ENCODE measurements at regions not wholly inside any gene's neighbourhood (a gene's known extent, or its start where the extent isn't known, plus 50 kb on each side); places are given as distances from the start of the nearest gene placed in this dataset.

DNA sequence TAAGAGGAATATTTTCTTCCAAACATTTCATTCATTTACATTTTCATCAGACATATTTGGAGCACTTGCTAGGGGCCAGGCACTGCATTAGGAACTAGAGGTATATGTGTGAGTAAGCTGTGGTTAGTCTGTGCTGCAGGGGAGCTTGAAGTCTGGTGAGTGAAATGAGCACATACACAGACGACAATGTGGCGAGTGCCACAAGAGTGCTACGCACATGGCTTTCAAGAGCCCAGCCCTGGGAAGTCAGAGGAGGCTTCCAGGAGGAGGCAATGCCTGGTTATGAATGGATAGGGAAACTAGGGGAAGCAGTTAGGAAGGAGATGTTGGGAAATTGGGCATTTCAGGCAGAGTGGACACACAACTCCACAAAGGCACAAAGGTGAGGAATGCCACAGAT lies 171.8 kb downstream of the IER5 start:
- no peaks in the 10 kb centered on the region for H3K9me3 ChIP-seq
- no peaks in the 10 kb centered on the region for H3K36me3 ChIP-seq
- no peak overlapping the region for H3K4me3 ChIP-seq
- 96% methylated on average over 3 of the region's 3 CpGs for WGBS
- H3K27me3 ChIP-seq = peaks cover 21% of the 10 kb centered on the region
- DNase-seq (ENCODE audit: low spot score in 2 of 2) = no peak
- no peak overlapping the region for H3K27ac ChIP-seq
- TF ChIP-seq POLR2A (IDR thresholded peaks at IDR 0.05) = no peak
- TF ChIP-seq EP300 (IDR thresholded peaks at IDR 0.05) = no peak
- TF ChIP-seq, protein P1, sequence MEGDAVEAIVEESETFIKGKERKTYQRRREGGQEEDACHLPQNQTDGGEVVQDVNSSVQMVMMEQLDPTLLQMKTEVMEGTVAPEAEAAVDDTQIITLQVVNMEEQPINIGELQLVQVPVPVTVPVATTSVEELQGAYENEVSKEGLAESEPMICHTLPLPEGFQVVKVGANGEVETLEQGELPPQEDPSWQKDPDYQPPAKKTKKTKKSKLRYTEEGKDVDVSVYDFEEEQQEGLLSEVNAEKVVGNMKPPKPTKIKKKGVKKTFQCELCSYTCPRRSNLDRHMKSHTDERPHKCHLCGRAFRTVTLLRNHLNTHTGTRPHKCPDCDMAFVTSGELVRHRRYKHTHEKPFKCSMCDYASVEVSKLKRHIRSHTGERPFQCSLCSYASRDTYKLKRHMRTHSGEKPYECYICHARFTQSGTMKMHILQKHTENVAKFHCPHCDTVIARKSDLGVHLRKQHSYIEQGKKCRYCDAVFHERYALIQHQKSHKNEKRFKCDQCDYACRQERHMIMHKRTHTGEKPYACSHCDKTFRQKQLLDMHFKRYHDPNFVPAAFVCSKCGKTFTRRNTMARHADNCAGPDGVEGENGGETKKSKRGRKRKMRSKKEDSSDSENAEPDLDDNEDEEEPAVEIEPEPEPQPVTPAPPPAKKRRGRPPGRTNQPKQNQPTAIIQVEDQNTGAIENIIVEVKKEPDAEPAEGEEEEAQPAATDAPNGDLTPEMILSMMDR (IDR thresholded peaks at IDR 0.05) = no peak
- no peak for TF ChIP-seq POLR2AphosphoS5 (IDR thresholded peaks at IDR 0.05)
- no peaks in the 10 kb centered on the region for H3K4me1 ChIP-seq

DNA sequence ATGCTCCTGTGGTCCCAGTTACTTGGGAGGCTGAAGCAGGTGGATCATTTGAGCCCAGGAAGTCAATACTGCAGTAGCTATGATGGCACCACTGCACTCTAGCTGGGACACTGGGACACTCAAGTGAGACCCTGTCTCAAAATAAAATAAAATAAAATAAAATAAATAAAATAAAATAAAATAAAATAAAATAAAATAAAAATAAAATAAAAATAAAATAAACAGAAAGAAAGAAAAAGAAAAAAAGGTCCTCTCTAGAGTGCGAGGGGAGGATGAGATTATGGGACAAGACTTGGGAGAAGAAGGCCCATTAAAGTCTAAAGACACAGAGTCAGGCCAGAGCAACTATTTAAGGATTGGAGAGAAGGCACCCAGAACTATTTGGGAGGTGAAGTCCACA lies 172.5 kb downstream of the IER5 start:
- Histone ChIP-seq H3K36me3 (no peaks in the 10 kb centered on the region), H3K27ac (no peak overlapping the region), H3K4me3 (no peak overlapping the region), H3K9me3 (no peaks in the 10 kb centered on the region), H3K27me3 (peaks cover 21% of the 10 kb centered on the region), H3K4me1 (no peaks in the 10 kb centered on the region)
- TF ChIP-seq POLR2AphosphoS5 (IDR thresholded peaks at IDR 0.05) = no peak
- TF ChIP-seq EP300 (IDR thresholded peaks at IDR 0.05) = no peak
- TF ChIP-seq, protein P1 (IDR thresholded peaks at IDR 0.05) = no peak
- no peak for DNase-seq (ENCODE audit: low spot score in 2 of 2)
- WGBS = 84% methylated on average over 1 of the region's 1 CpG

DNA sequence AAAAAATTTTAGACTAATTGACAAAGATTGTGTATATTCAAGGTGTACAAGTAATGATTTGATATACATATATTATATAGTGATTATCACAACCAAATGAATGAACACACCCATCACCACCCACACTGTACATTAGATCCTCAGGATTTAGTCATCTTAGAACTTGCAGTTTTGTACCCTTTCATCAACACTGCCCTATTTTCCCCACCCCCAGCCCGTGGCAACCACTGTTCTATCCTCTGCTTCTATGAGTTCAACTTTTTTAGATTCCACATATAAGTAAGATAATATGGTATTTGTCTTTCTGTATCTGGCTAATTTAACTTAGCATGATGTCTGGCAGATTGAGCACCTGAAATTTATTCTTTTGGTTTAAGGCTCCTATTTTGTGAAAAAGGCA lies 173.6 kb downstream of the IER5 start:
- H3K9me3 ChIP-seq = no peaks in the 10 kb centered on the region
- H3K4me1 ChIP-seq = no peaks in the 10 kb centered on the region
- WGBS = 41% methylated on average over 1 of the region's 1 CpG
- TF ChIP-seq EP300 (IDR thresholded peaks at IDR 0.05) (no peak), POLR2AphosphoS5 (IDR thresholded peaks at IDR 0.05) (no peak), POLR2A (IDR thresholded peaks at IDR 0.05) (no peak)
- TF ChIP-seq, protein P1 (IDR thresholded peaks at IDR 0.05) = no peak
- no peaks in the 10 kb centered on the region for H3K36me3 ChIP-seq
- no peak overlapping the region for H3K4me3 ChIP-seq
- no peak overlapping the region for H3K27ac ChIP-seq
- DNase-seq (ENCODE audit: low spot score in 2 of 2) = no peak
- peaks cover 21% of the 10 kb centered on the region for H3K27me3 ChIP-seq

DNA sequence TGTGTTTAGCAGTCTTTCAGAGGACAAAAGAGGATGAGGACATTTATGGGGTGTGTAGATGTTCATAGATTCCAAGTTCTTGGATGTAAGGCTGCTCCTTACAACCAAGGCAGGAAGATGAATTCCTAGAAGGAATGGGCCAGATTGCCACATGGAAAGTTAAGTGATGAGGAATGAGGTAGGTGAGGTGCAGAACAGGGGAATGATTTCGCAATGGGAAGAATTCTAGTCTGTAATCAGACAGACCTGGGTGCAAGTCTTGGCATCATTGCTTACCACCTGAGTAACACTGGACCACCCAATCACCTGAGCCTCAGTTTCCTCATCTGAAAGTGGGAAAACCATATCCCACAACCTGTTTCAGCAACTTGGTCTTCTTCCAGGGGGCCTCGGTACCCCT lies 174.9 kb downstream of the IER5 start:
- WGBS = 89% methylated on average over 2 of the region's 2 CpGs
- H3K27me3 ChIP-seq = peaks cover 10% of the 10 kb centered on the region
- H3K9me3 ChIP-seq = no peaks in the 10 kb centered on the region
- no peak overlapping the region for H3K27ac ChIP-seq
- no peak for DNase-seq (ENCODE audit: low spot score in 2 of 2)
- H3K4me3 ChIP-seq = no peak overlapping the region
- no peaks in the 10 kb centered on the region for H3K36me3 ChIP-seq
- TF ChIP-seq POLR2AphosphoS5 (IDR thresholded peaks at IDR 0.05) = no peak
- TF ChIP-seq, protein P1 (IDR thresholded peaks at IDR 0.05) = no peak
- TF ChIP-seq POLR2A (IDR thresholded peaks at IDR 0.05) = no peak
- TF ChIP-seq EP300 (IDR thresholded peaks at IDR 0.05) = no peak
- no peaks in the 10 kb centered on the region for H3K4me1 ChIP-seq

DNA sequence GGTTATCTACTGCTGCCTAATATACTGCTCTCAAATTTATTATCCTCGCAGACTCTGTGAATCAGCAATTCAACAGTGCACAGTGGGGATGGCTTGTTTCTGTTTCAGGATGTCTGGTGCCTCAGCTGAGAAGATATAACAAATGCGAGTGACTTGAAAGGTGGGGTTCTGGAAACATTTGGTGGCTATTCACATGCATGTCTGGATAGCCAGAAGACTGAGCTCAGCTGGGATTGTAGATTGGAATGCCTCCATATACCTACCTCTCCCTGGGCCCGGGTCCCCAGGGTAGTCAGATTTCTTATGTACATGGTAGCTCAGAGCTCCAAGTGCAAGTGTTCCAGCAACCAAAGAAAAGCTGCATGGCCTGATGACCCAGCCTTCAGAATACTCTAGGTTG lies 176.3 kb downstream of the IER5 start:
- H3K4me1 ChIP-seq = no peaks in the 10 kb centered on the region
- 73% methylated on average over 3 of the region's 3 CpGs for WGBS
- H3K36me3 ChIP-seq = no peaks in the 10 kb centered on the region
- H3K4me3 ChIP-seq = no peak overlapping the region
- H3K27me3 ChIP-seq = peaks cover 10% of the 10 kb centered on the region
- no peak overlapping the region for H3K27ac ChIP-seq
- no peaks in the 10 kb centered on the region for H3K9me3 ChIP-seq
- TF ChIP-seq POLR2AphosphoS5 (IDR thresholded peaks at IDR 0.05) (no peak), POLR2A (IDR thresholded peaks at IDR 0.05) (no peak), EP300 (IDR thresholded peaks at IDR 0.05) (no peak)
- TF ChIP-seq, protein P1 (IDR thresholded peaks at IDR 0.05) = no peak
- no peak for DNase-seq (ENCODE audit: low spot score in 2 of 2)

Data from suprapubic skin (tissue), 4 donors.